GM12878 (cell line): ENCODE measurements at regions not wholly inside any gene's neighbourhood (a gene's known extent, or its start where the extent isn't known, plus 50 kb on each side); places are given as distances from the start of the nearest gene placed in this dataset.

Experiments
- ATAC-seq: fragments of 200-7000 bp; cut with Tn5 transposase; 3 replicates; pipeline ENCODE4 v1.9.1; 2020; ENCODE audit warnings: mild to moderate bottlenecking, moderate library complexity
- BruUV-seq: library from RNA; stranded (reverse); fragments of 400-500 nt; replicated peaks from 2 replicates; lab custom pipeline; 2021; lab: Mats Ljungman, UMichigan
- CTCF ChIA-PET: fragments of 300-600 bp; sonication (Branson Sonifier 250); formaldehyde crosslinking; extraction: SDS; loops from one replicate; lab custom pipeline; 2021; ENCODE audit warnings: inconsistent platforms; lab: Yijun Ruan, JAX
- POLR2A ChIA-PET: fragments of 350-600 bp; formaldehyde crosslinking; extraction: SDS; loops from one replicate; lab custom pipeline; 2021; ENCODE audit warnings: inconsistent platforms; lab: Charles Lee
- RAD21 ChIA-PET: fragments of 300-600 bp; sonication (Branson Sonifier 250); formaldehyde crosslinking; loops from one replicate; lab custom pipeline; 2023; ENCODE audit warnings: antibody characterized with exemption; ENCODE audit not compliant: unreplicated experiment; lab: Charles Lee
- SMC1A ChIA-PET: fragments of 300-600 bp; sonication (Branson Sonifier 250); formaldehyde crosslinking; loops from one replicate; lab custom pipeline; 2023; ENCODE audit not compliant: unreplicated experiment, uncharacterized antibody; lab: Charles Lee
- DNase-seq: peaks from one replicate; pipeline ENCODE4 v3.0.0-alpha.2; 2011; ENCODE audit warnings: low read depth, low spot score
- FAIRE-seq: peaks from 3 replicates; lab custom pipeline; 2011; peaks lifted over from hg19 to GRCh38; lab: Jason Lieb, UNC
- H2AFZ ChIP-seq: 2 replicates; pipeline ENCODE4 v1.6.0; 2011; ENCODE audit warnings: low read depth, low read length, control low read depth; ENCODE audit not compliant: control insufficient read depth
- H3K27ac ChIP-seq: 2 replicates; pipeline ENCODE4 v1.5.1; 2011; ENCODE audit warnings: control low read depth; ENCODE audit not compliant: control insufficient read depth, insufficient read depth
- H3K27me3 ChIP-seq, 2 experiments: replicated peaks in 1 of 2; 2 replicates each; pipeline versions ENCODE4 v1.6.0 to v1.6.1; 2011; ENCODE audit warnings: low read length in 1 of 2; ENCODE audit not compliant: control insufficient read depth in 2 of 2, insufficient read depth in 2 of 2
- H3K36me3 ChIP-seq, 2 experiments: 2 replicates each; pipeline ENCODE4 v1.5.1; 2011; ENCODE audit warnings: low read length in 1 of 2; ENCODE audit not compliant: control insufficient read depth in 2 of 2, insufficient read depth in 2 of 2
- H3K4me1 ChIP-seq: 2 replicates; pipeline ENCODE4 v1.6.1; 2011; ENCODE audit warnings: mild to moderate bottlenecking, low read length, moderate library complexity, mixed read lengths; ENCODE audit not compliant: control insufficient read depth, insufficient read depth
- H3K4me2 ChIP-seq: 2 replicates; pipeline ENCODE4 v1.6.0; 2011; ENCODE audit warnings: control low read depth; ENCODE audit not compliant: control insufficient read depth, insufficient read depth
- H3K4me3 ChIP-seq: fragments of 200-600 bp; sonication (generic); 2 replicates; pipeline ENCODE4 v1.5.1; 2016
- H3K79me2 ChIP-seq: 2 replicates; pipeline ENCODE4 v1.6.0; 2011; ENCODE audit warnings: low read length; ENCODE audit not compliant: control insufficient read depth, insufficient read depth
- H3K9ac ChIP-seq: 2 replicates; pipeline ENCODE4 v1.8.0; 2011; ENCODE audit warnings: low read length, control low read depth, mixed read lengths; ENCODE audit not compliant: control insufficient read depth, insufficient read depth
- H3K9me3 ChIP-seq: replicated peaks from 3 replicates; pipeline ENCODE4 v1.5.1; 2011; ENCODE audit warnings: mild to moderate bottlenecking, low read length; ENCODE audit not compliant: control insufficient read depth, insufficient read depth
- H4K20me1 ChIP-seq: 2 replicates; pipeline ENCODE4 v1.6.0; 2011; ENCODE audit not compliant: control insufficient read depth, insufficient read depth
- ATF2 ChIP-seq: IDR thresholded peaks from 2 replicates; pipeline ENCODE4 v1.6.1; 2012; ENCODE audit warnings: low read length, inconsistent platforms
- BACH1 ChIP-seq: fragments of 450-650 bp; IDR thresholded peaks from 2 replicates; pipeline ENCODE4 v1.6.1; 2017; ENCODE audit warnings: mild to moderate bottlenecking, borderline replicate concordance
- BHLHE40 ChIP-seq, 2 experiments: fragments of 450-650 bp in 1 of 2; IDR thresholded peaks; 2 replicates each; pipeline ENCODE4 v1.6.1; 2011 to 2017; ENCODE audit warnings: low read depth in 2 of 2, borderline replicate concordance in 1 of 2, improper control_type of control experiment in 1 of 2, low read length in 1 of 2, mild to moderate bottlenecking in 1 of 2
- BRCA1 ChIP-seq: IDR thresholded peaks from 2 replicates; pipeline ENCODE4 v1.6.1; 2011; ENCODE audit warnings: low read depth, low read length, improper control_type of control experiment
- CEBPB ChIP-seq, 2 experiments: fragments of 150-350 bp in 1 of 2; IDR thresholded peaks; 2 replicates each; pipeline ENCODE4 v1.6.1; 2012 to 2014; ENCODE audit warnings: low read depth in 2 of 2, low read length in 2 of 2, borderline replicate concordance in 1 of 2, inconsistent platforms in 1 of 2
- ESRRA ChIP-seq: IDR thresholded peaks from 2 replicates; pipeline ENCODE4 v1.6.1; 2012; ENCODE audit warnings: mild to moderate bottlenecking, low read length, improper control_type of control experiment
- RAD51 ChIP-seq: fragments of 450-650 bp; IDR thresholded peaks from 2 replicates; pipeline ENCODE4 v1.6.1; 2016; ENCODE audit warnings: moderate library complexity, mild to moderate bottlenecking, inconsistent platforms
- STAT1 ChIP-seq: fragments of 450-650 bp; conservative IDR thresholded peaks from 2 replicates; pipeline ENCODE4 v1.6.1; 2014; ENCODE audit warnings: antibody characterized with exemption, mild to moderate bottlenecking
- ZNF274 ChIP-seq: IDR thresholded peaks from one replicate; pipeline ENCODE4 v1.8.0; 2011; ENCODE audit not compliant: insufficient read length, insufficient read depth
- WGBS: methylation state at CpG from one replicate; pipeline ENCODE4 v1.1.6; 2016; ENCODE audit warnings: low lambda C conversion rate; ENCODE audit not compliant: insufficient replicate concordance, insufficient coverage; ENCODE audit errors: missing lambda C conversion rate; 5-methylcytosine and 5-hydroxymethylcytosine counted together
- in situ Hi-C: fragments of 300-500 bp; cut with MboI; formaldehyde crosslinking; loops from 9 replicates; pipeline ENCODE4 v1.14.3; 2018; ENCODE audit warnings: mixed read lengths
- intact Hi-C: fragments of 100-400 bp; cut with micrococcal nuclease; formaldehyde crosslinking; loops from one replicate; pipeline ENCODE4 v1.14.2; 2022; ENCODE audit not compliant: unreplicated experiment

- ATAC-seq (no peak), FAIRE-seq (no peak), DNase-seq (no peak)
- no peak for TF ChIP-seq BHLHE40 (IDR thresholded peaks at IDR 0.05; ENCODE audit: borderline replicate concordance in 1 of 2, low read depth in 2 of 2, low read length in 1 of 2)
- TF ChIP-seq ZNF274 = no peak
- no peak for TF ChIP-seq ATF2
- no peak for TF ChIP-seq CEBPB (IDR thresholded peaks at IDR 0.05; ENCODE audit: borderline replicate concordance in 1 of 2, low read depth in 2 of 2, low read length in 2 of 2)
- no peak for TF ChIP-seq RAD51
- TF ChIP-seq STAT1 = no peak
- TF ChIP-seq ESRRA = no peak
- no peak for TF ChIP-seq BACH1
- TF ChIP-seq BRCA1 = no peak
- SMC1A ChIA-PET = interaction anchor here (1.1 kb wide), 1 partner anchor 130 kb away, joined by 3 read pairs; no protein-coding TSS in a partner anchor
- Histone ChIP-seq H3K36me3 (no peaks in the 10 kb centered on the region), H3K27me3 (peaks cover 0 to 3% of the 10 kb centered on the region in 2 experiments; a peak in 1 of 4 replicates), H3K79me2 (no peaks in the 10 kb centered on the region), H3K4me1 (no peaks in the 10 kb centered on the region), H3K9me3 (no peaks in the 10 kb centered on the region), H4K20me1 (no peaks in the 10 kb centered on the region), H3K27ac (no peak overlapping the region), H2AFZ (no peak overlapping the region), H3K4me3 (no peak overlapping the region), H3K9ac (no peak overlapping the region), H3K4me2 (no peak overlapping the region)
- intact Hi-C loops = no loop called here
- CTCF ChIA-PET = no interaction called here
- 59% methylated on average over 10 of the region's 10 CpGs for WGBS
- in situ Hi-C loops = no loop called here
- RAD21 ChIA-PET = no interaction called here
- POLR2A ChIA-PET = no interaction called here
- no TSS peak for BruUV-seq
These were observed 83.2 kb downstream of the DHRS2 start for GRCh38 chr14:23719225-23719985.
